IMR-90 (cell line): ENCODE measurements at regions not wholly inside any gene's neighbourhood (a gene's known extent, or its start where the extent isn't known, plus 50 kb on each side); places are given as distances from the start of the nearest gene placed in this dataset.

Experiments
- POLR2A ChIP-seq: IDR thresholded peaks from 2 replicates; pipeline ENCODE4 v1.6.1; 2012; ENCODE audit warnings: mild to moderate bottlenecking, low read depth, low read length
- TF ChIP-seq, protein P1 (sequence below): conservative IDR thresholded peaks from 2 replicates; pipeline ENCODE4 v1.5.1; 2012; ENCODE audit warnings: mild to moderate bottlenecking, low read depth, low read length, improper control_type of control experiment

DNA sequence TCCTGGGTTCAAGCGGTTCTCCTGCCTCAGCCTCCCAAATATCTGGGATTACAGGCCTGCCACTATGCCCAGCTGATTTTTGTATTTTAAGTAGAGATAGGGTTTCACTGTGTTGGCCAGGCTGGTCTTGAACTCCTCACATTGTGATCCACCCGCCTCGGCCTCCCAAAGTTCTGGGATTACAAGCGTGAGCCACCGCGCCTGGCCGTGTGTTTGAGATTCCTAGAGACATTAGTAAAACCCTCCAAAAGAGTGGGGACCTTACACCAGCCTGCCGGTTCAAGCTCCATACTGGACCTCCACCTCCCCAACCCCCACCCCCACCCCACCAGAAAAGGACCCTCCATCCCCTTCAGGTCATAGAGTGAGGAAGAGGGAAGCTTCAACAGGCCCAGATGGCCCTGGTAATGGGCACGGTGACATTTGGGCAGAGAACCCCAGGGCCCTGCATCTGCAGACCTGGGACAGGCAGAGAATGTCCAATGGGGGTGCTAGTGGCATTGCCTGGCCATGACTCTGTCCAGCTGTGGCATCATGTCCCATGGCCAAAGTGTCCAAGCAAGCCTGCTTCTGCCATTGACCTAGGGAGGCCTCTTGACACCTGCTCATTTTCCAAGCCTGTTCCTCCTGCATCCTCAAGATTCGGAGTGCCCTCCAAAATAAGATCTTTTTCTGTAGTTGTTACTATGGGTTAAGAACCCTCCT lies 108.9 kb upstream of the KLF13 start:
- TF ChIP-seq POLR2A, result no peak
- TF ChIP-seq, protein P1, sequence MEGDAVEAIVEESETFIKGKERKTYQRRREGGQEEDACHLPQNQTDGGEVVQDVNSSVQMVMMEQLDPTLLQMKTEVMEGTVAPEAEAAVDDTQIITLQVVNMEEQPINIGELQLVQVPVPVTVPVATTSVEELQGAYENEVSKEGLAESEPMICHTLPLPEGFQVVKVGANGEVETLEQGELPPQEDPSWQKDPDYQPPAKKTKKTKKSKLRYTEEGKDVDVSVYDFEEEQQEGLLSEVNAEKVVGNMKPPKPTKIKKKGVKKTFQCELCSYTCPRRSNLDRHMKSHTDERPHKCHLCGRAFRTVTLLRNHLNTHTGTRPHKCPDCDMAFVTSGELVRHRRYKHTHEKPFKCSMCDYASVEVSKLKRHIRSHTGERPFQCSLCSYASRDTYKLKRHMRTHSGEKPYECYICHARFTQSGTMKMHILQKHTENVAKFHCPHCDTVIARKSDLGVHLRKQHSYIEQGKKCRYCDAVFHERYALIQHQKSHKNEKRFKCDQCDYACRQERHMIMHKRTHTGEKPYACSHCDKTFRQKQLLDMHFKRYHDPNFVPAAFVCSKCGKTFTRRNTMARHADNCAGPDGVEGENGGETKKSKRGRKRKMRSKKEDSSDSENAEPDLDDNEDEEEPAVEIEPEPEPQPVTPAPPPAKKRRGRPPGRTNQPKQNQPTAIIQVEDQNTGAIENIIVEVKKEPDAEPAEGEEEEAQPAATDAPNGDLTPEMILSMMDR, result no peak
